ENCODE measurements at regions not wholly inside any gene's neighbourhood (a gene's known extent, or its start where the extent isn't known, plus 50 kb on each side); places are given as distances from the start of the nearest gene placed in this dataset.

- Histone ChIP-seq H3K4me2 (replicated peaks; ENCODE audit: extremely low read depth, low read length, poor library complexity, severe bottlenecking) (no peak overlapping the region), H3K27me3 (ENCODE audit: control insufficient read depth in 2 of 2, insufficient read depth in 2 of 2, low read length in 2 of 2) (no peaks in the 10 kb centered on the region), H3K36me3 (replicated peaks in 1 of 2; ENCODE audit: control insufficient read depth in 1 of 2, insufficient read depth in 2 of 2, low read length in 2 of 2) (no peaks in the 10 kb centered on the region), H3K4me3 (replicated peaks in 1 of 3; ENCODE audit: low read depth in 2 of 3, low read length in 3 of 3) (no peak overlapping the region), H3K4me1 (ENCODE audit: control insufficient read depth in 1 of 2, insufficient read depth in 2 of 2, low read length in 2 of 2) (no peaks in the 10 kb centered on the region), H3K9ac (ENCODE audit: insufficient read depth, low read length, poor library complexity, severe bottlenecking) (no peak overlapping the region), H3K27ac (ENCODE audit: low read depth in 1 of 2, low read length in 2 of 2) (no peak overlapping the region), H3K9me3 (replicated peaks in 1 of 2; ENCODE audit: control insufficient read depth in 1 of 2, insufficient read depth in 1 of 2, low read length in 2 of 2) (no peaks in the 10 kb centered on the region), H3K79me2 (ENCODE audit: insufficient read depth, low read length) (no peaks in the 10 kb centered on the region), H4K20me1 (ENCODE audit: insufficient read depth, low read length) (no peaks in the 10 kb centered on the region), H2AFZ (ENCODE audit: insufficient read depth, low read depth, low read length, poor library complexity, severe bottlenecking) (no peak overlapping the region)
- intact Hi-C loops (cut with micrococcal nuclease): no loop called here
- WGBS (ENCODE audit: insufficient coverage): 85% methylated on average over 14 of the region's 14 CpGs
- Mint-ChIP-seq H3K27ac (no peak overlapping the region), H3K9me3 (peaks cover 0 to 2% (median 0%) of the 10 kb centered on the region in 7 donors), H3K4me3 (no peak overlapping the region), H3K36me3 (no peaks in the 10 kb centered on the region), H3K27me3 (ENCODE audit: low read depth in 3 of 3) (peaks cover 0 to 7% (median 2%) of the 10 kb centered on the region in 3 donors), H3K4me1 (no peaks in the 10 kb centered on the region)
- TF ChIP-seq CTCF (IDR thresholded peaks at IDR 0.05): no peak
- DNase-seq: no peak
These were observed 159.0 kb downstream of the TEX29 start for GRCh38 chr13:111479412-111479811.

GRCh38 chr13:111480503-111480902 lies 160.1 kb downstream of the TEX29 start:
- Histone ChIP-seq H2AFZ (ENCODE audit: insufficient read depth, low read depth, low read length, poor library complexity, severe bottlenecking) (no peak overlapping the region), H3K9ac (ENCODE audit: insufficient read depth, low read length, poor library complexity, severe bottlenecking) (no peak overlapping the region), H3K79me2 (ENCODE audit: insufficient read depth, low read length) (no peaks in the 10 kb centered on the region), H4K20me1 (ENCODE audit: insufficient read depth, low read length) (no peaks in the 10 kb centered on the region), H3K27me3 (ENCODE audit: control insufficient read depth in 2 of 2, insufficient read depth in 2 of 2, low read length in 2 of 2) (no peaks in the 10 kb centered on the region), H3K4me3 (replicated peaks in 1 of 3; ENCODE audit: low read depth in 2 of 3, low read length in 3 of 3) (no peak overlapping the region), H3K4me2 (replicated peaks; ENCODE audit: extremely low read depth, low read length, poor library complexity, severe bottlenecking) (no peak overlapping the region), H3K27ac (ENCODE audit: low read depth in 1 of 2, low read length in 2 of 2) (no peak overlapping the region), H3K9me3 (replicated peaks in 1 of 2; ENCODE audit: control insufficient read depth in 1 of 2, insufficient read depth in 1 of 2, low read length in 2 of 2) (peaks cover 0 to under 1% of the 10 kb centered on the region in 2 donors), H3K4me1 (ENCODE audit: control insufficient read depth in 1 of 2, insufficient read depth in 2 of 2, low read length in 2 of 2) (no peaks in the 10 kb centered on the region), H3K36me3 (replicated peaks in 1 of 2; ENCODE audit: control insufficient read depth in 1 of 2, insufficient read depth in 2 of 2, low read length in 2 of 2) (no peaks in the 10 kb centered on the region)
- Mint-ChIP-seq H3K9me3 (peaks cover 0 to 5% (median 2%) of the 10 kb centered on the region in 7 donors), H3K4me3 (no peak overlapping the region), H3K27ac (no peak overlapping the region), H3K36me3 (no peaks in the 10 kb centered on the region), H3K4me1 (no peaks in the 10 kb centered on the region), H3K27me3 (ENCODE audit: low read depth in 3 of 3) (peaks cover 0 to 7% (median 2%) of the 10 kb centered on the region in 3 donors)
- intact Hi-C loops (cut with micrococcal nuclease): no loop called here
- 100% methylated on average over 6 of the region's 8 CpGs for WGBS (ENCODE audit: insufficient coverage)
- TF ChIP-seq CTCF (IDR thresholded peaks at IDR 0.05): no peak
- DNase-seq: no peak

Data from CD14-positive monocyte (primary cell).